Muscle of arm (tissue), 1 donor: ENCODE measurements at regions not wholly inside any gene's neighbourhood (a gene's known extent, or its start where the extent isn't known, plus 50 kb on each side); places are given as distances from the start of the nearest gene placed in this dataset.

Source experiments
- DNase-seq: peaks from one replicate; pipeline ENCODE4 v3.0.0-alpha.2; 2013

GRCh38 chr16:85162478-85163277 lies 50.4 kb upstream of the CIBAR2 start:
- DNase-seq, result peak; percentile 84

GRCh38 chr16:85163278-85164112 lies 51.2 kb upstream of the CIBAR2 start:
- DNase-seq, result no peak

- DNase-seq, result no peak
These were observed 52.2 kb upstream of the CIBAR2 start for GRCh38 chr16:85164431-85164830.

- no peak for DNase-seq
These were observed 52.7 kb upstream of the CIBAR2 start for GRCh38 chr16:85164838-85165516.

- no peak for DNase-seq
These were observed 53.5 kb upstream of the CIBAR2 start for GRCh38 chr16:85165781-85166180.

- no peak for DNase-seq
These were observed 54.0 kb upstream of the CIBAR2 start for GRCh38 chr16:85166281-85166680.

GRCh38 chr16:85166699-85167588 lies 54.7 kb upstream of the CIBAR2 start:
- no peak for DNase-seq

- no peak for DNase-seq
These were observed 55.6 kb upstream of the CIBAR2 start for GRCh38 chr16:85167589-85168537.

GRCh38 chr16:85168732-85169256 lies 56.5 kb upstream of the CIBAR2 start:
- peak; percentile 50 for DNase-seq

GRCh38 chr16:85169333-85170065 lies 57.2 kb upstream of the CIBAR2 start:
- no peak for DNase-seq

- DNase-seq, result no peak
These were observed 57.8 kb upstream of the CIBAR2 start for GRCh38 chr16:85170066-85170491.

- DNase-seq, result no peak
These were observed 58.3 kb upstream of the CIBAR2 start for GRCh38 chr16:85170590-85171003.

GRCh38 chr16:85171004-85171758 lies 58.9 kb upstream of the CIBAR2 start:
- DNase-seq, result no peak

- no peak for DNase-seq
These were observed 59.6 kb upstream of the CIBAR2 start for GRCh38 chr16:85171759-85172454.

GRCh38 chr16:85172455-85173145 lies 60.3 kb upstream of the CIBAR2 start:
- no peak for DNase-seq

GRCh38 chr16:85173146-85173980 lies 61.1 kb upstream of the CIBAR2 start:
- no peak for DNase-seq
